ENCODE measurements at regions not wholly inside any gene's neighbourhood (a gene's known extent, or its start where the extent isn't known, plus 50 kb on each side); places are given as distances from the start of the nearest gene placed in this dataset.

DNA sequence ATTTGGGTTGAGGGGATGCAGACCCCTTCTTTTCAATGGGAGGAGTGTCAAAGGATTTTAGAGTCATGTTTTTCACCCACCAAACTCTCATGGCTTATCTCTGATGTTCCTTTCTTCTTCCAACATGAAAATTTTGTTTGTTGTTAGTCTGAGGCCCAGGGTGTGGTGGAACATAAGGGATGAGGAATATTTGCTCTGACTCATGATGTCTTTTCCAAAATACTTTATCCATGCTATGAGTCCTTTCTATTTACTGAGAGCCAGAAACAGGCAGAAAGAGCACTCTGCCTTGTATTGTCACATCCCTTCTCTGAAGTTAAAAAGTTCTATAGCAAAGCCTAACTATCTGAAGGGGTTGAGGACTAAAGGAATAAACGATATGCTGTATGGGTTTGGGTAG lies 61.6 kb upstream of the GYPA start:
- no peak for TF ChIP-seq YY1 (IDR thresholded peaks at IDR 0.05; ENCODE audit: low read depth)
- TF ChIP-seq CREB1 (IDR thresholded peaks at IDR 0.05; ENCODE audit: low read depth) = no peak
- no peak for TF ChIP-seq NFIC (IDR thresholded peaks at IDR 0.05)
- TF ChIP-seq, protein P1, sequence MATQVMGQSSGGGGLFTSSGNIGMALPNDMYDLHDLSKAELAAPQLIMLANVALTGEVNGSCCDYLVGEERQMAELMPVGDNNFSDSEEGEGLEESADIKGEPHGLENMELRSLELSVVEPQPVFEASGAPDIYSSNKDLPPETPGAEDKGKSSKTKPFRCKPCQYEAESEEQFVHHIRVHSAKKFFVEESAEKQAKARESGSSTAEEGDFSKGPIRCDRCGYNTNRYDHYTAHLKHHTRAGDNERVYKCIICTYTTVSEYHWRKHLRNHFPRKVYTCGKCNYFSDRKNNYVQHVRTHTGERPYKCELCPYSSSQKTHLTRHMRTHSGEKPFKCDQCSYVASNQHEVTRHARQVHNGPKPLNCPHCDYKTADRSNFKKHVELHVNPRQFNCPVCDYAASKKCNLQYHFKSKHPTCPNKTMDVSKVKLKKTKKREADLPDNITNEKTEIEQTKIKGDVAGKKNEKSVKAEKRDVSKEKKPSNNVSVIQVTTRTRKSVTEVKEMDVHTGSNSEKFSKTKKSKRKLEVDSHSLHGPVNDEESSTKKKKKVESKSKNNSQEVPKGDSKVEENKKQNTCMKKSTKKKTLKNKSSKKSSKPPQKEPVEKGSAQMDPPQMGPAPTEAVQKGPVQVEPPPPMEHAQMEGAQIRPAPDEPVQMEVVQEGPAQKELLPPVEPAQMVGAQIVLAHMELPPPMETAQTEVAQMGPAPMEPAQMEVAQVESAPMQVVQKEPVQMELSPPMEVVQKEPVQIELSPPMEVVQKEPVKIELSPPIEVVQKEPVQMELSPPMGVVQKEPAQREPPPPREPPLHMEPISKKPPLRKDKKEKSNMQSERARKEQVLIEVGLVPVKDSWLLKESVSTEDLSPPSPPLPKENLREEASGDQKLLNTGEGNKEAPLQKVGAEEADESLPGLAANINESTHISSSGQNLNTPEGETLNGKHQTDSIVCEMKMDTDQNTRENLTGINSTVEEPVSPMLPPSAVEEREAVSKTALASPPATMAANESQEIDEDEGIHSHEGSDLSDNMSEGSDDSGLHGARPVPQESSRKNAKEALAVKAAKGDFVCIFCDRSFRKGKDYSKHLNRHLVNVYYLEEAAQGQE (IDR thresholded peaks at IDR 0.05; ENCODE audit: low read depth) = no peak
- no peak for TF ChIP-seq EP300 (IDR thresholded peaks at IDR 0.05; ENCODE audit: borderline replicate concordance)
- no peak for TF ChIP-seq FOXM1 (IDR thresholded peaks at IDR 0.05; ENCODE audit: borderline replicate concordance, low read depth)
- no peak for TF ChIP-seq TCF12 (IDR thresholded peaks at IDR 0.05; ENCODE audit: low read depth)
- TF ChIP-seq RAD21 (IDR thresholded peaks at IDR 0.05; ENCODE audit: low read depth) = no peak
- no peak for TF ChIP-seq CEBPB (IDR thresholded peaks at IDR 0.05)

DNA sequence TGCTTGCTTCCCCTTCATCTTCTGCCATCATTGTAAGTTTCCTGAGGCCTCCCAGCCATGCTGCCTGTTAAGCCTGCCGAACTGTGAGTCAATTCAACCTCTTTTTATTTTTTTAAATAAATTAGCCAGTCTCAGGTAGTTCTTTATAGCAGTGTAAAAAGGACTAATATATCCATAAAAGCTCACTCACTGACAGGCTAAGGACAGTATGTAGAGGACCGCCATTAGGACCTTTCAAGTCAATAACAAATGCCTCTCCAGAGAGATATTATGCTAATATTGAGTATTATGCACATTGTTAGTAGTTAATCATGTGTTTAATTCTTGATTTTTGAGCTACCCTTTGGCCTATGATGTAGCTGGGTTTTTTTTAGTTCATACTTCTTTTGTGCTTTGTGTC lies 62.6 kb upstream of the GYPA start:
- TF ChIP-seq, protein P2, sequence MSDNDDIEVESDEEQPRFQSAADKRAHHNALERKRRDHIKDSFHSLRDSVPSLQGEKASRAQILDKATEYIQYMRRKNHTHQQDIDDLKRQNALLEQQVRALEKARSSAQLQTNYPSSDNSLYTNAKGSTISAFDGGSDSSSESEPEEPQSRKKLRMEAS (IDR thresholded peaks at IDR 0.05) = no peak
- no peak for TF ChIP-seq RAD21 (IDR thresholded peaks at IDR 0.05; ENCODE audit: low read depth)
- TF ChIP-seq, protein P3, sequence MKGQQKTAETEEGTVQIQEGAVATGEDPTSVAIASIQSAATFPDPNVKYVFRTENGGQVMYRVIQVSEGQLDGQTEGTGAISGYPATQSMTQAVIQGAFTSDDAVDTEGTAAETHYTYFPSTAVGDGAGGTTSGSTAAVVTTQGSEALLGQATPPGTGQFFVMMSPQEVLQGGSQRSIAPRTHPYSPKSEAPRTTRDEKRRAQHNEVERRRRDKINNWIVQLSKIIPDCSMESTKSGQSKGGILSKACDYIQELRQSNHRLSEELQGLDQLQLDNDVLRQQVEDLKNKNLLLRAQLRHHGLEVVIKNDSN (IDR thresholded peaks at IDR 0.05) = no peak
- TF ChIP-seq CREB1 (IDR thresholded peaks at IDR 0.05; ENCODE audit: low read depth) = no peak
- no peak for TF ChIP-seq CEBPB (IDR thresholded peaks at IDR 0.05)
- no peak for TF ChIP-seq ZBTB7A (IDR thresholded peaks at IDR 0.05; ENCODE audit: low read depth)
- no peak for TF ChIP-seq EP300 (IDR thresholded peaks at IDR 0.05; ENCODE audit: borderline replicate concordance)
- no peak for TF ChIP-seq TCF12 (IDR thresholded peaks at IDR 0.05; ENCODE audit: low read depth)
- no peak for TF ChIP-seq NFIC (IDR thresholded peaks at IDR 0.05)

DNA sequence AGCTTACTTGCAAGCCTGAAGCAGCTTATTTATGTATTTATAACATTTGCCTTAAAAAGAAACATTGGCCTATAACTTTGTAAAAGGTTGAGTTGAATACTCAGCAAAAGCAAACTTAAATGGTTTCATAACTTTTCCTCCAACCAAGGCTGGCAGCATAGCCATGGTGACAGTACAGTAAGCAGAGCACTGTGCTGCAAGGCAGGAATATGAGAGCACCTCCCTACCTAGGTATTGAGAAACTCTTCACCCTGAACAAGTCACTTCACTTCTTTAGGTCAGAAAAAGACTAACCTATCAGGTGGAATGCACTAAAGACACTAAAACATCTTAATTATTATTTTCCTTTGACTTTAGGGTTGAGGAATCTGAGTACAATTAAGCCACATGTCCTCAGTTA lies 63.9 kb upstream of the GYPA start:
- no peak for TF ChIP-seq TCF12 (IDR thresholded peaks at IDR 0.05; ENCODE audit: low read depth)
- TF ChIP-seq, protein P2 (IDR thresholded peaks at IDR 0.05) = no peak
- TF ChIP-seq YY1 (IDR thresholded peaks at IDR 0.05; ENCODE audit: low read depth) = no peak
- TF ChIP-seq, protein P3 (IDR thresholded peaks at IDR 0.05) = no peak
- no peak for TF ChIP-seq EGR1 (IDR thresholded peaks at IDR 0.05)
- TF ChIP-seq, protein P1 (IDR thresholded peaks at IDR 0.05; ENCODE audit: low read depth) = no peak
- no peak for TF ChIP-seq CEBPB (IDR thresholded peaks at IDR 0.05)
- TF ChIP-seq NFIC (IDR thresholded peaks at IDR 0.05) = no peak

DNA sequence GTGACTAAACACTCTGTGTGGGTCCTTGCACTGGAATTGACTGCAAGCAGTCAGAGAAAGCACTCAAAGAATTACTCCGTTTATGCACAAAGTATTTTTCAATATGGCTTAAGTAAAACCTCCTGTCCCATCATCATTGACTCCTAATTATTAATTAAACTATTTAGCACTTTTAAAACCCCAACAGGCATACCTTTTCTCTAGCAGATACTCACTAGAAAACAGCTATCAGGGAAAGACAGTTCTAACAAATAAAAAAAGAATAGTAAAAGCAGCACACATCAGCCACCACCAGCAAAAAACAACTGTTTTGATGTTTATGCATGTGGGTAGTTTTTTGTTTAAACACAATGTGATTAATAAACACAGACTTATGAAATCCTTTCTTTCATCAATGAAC lies 66.2 kb upstream of the GYPA start:
- TF ChIP-seq NFIC (IDR thresholded peaks at IDR 0.05) (no peak), EP300 (IDR thresholded peaks at IDR 0.05; ENCODE audit: borderline replicate concordance) (no peak), EGR1 (IDR thresholded peaks at IDR 0.05) (no peak), ZBTB7A (IDR thresholded peaks at IDR 0.05; ENCODE audit: low read depth) (no peak)
- TF ChIP-seq, protein P3 (IDR thresholded peaks at IDR 0.05) = no peak

DNA sequence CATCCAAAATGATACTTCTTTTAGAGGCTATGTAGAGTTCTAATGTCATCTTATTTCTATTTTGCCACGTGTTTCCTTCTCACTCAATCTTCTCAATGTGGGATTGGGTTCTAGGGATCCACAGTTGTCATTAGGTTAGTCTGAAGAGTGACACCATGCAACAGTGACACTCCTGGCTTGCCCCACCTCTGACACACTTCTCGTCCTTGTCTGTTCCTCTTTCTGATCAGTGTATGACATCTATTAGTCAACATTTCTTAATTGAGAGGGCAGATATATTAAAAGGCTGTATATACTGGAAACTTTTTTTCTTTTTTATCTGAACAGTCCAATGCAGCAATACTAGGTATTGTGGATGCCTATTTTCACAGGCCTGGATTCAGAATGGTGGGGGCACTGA lies 67.6 kb upstream of the GYPA start:
- TF ChIP-seq TEAD4 (IDR thresholded peaks at IDR 0.05) (no peak), CREB1 (IDR thresholded peaks at IDR 0.05; ENCODE audit: low read depth) (no peak), FOXM1 (IDR thresholded peaks at IDR 0.05; ENCODE audit: borderline replicate concordance, low read depth) (no peak), CEBPB (IDR thresholded peaks at IDR 0.05) (no peak), TCF12 (IDR thresholded peaks at IDR 0.05; ENCODE audit: low read depth) (no peak), EGR1 (IDR thresholded peaks at IDR 0.05) (no peak), RAD21 (IDR thresholded peaks at IDR 0.05; ENCODE audit: low read depth) (no peak)
- TF ChIP-seq, protein P2 (IDR thresholded peaks at IDR 0.05) = no peak
- TF ChIP-seq, protein P3 (IDR thresholded peaks at IDR 0.05) = no peak

DNA sequence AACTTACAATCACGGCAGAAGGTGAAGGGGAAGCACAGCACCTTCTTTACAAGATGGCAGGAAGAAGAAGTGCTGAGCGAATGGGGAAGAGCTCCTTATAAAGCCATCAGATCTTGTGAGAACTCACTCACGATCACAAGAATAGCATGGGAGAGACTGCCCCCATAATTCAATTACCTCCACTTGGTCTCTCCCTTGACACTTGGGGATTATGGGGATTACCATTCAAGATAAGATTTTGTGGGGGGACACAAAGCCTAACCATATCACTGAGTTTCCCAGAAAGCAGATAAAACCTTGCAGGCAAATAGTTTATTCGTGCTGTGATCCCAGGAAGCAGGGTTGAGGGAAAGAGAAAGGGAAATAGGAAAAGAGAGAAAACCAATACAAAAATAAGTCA lies 69.0 kb upstream of the GYPA start:
- no peak for TF ChIP-seq EP300 (IDR thresholded peaks at IDR 0.05; ENCODE audit: borderline replicate concordance)
- TF ChIP-seq, protein P1 (IDR thresholded peaks at IDR 0.05; ENCODE audit: low read depth) = no peak
- TF ChIP-seq TAF1 (IDR thresholded peaks at IDR 0.05; ENCODE audit: low read depth) = no peak
- TF ChIP-seq FOXM1 (IDR thresholded peaks at IDR 0.05; ENCODE audit: borderline replicate concordance, low read depth) = no peak
- no peak for TF ChIP-seq TCF12 (IDR thresholded peaks at IDR 0.05; ENCODE audit: low read depth)
- TF ChIP-seq RAD21 (IDR thresholded peaks at IDR 0.05; ENCODE audit: low read depth) = no peak
- TF ChIP-seq ZBTB7A (IDR thresholded peaks at IDR 0.05; ENCODE audit: low read depth) = no peak
- no peak for TF ChIP-seq NFIC (IDR thresholded peaks at IDR 0.05)
- TF ChIP-seq TEAD4 (IDR thresholded peaks at IDR 0.05) = no peak
- no peak for TF ChIP-seq CEBPB (IDR thresholded peaks at IDR 0.05)
- TF ChIP-seq CREB1 (IDR thresholded peaks at IDR 0.05; ENCODE audit: low read depth) = no peak
- TF ChIP-seq, protein P3 (IDR thresholded peaks at IDR 0.05) = no peak
- TF ChIP-seq YY1 (IDR thresholded peaks at IDR 0.05; ENCODE audit: low read depth) = no peak
- TF ChIP-seq, protein P2 (IDR thresholded peaks at IDR 0.05) = no peak
- TF ChIP-seq EGR1 (IDR thresholded peaks at IDR 0.05) = no peak
